HepG2 (cell line): ENCODE measurements at regions not wholly inside any gene's neighbourhood (a gene's known extent, or its start where the extent isn't known, plus 50 kb on each side); places are given as distances from the start of the nearest gene placed in this dataset.

Experiments used
- ETV6 ChIP-seq: sonication (generic); formaldehyde crosslinking; conservative IDR thresholded peaks from 2 replicates; pipeline ENCODE4 v1.4.0; 2020; ENCODE audit warnings: missing genetic modification reagents
- MATR3 ChIP-seq: sonication (generic); formaldehyde crosslinking; IDR thresholded peaks from 2 replicates; pipeline ENCODE4 v1.4.0; 2020; ENCODE audit warnings: missing genetic modification reagents
- MED1 ChIP-seq: sonication (generic); formaldehyde crosslinking; IDR thresholded peaks from 2 replicates; pipeline ENCODE4 v1.4.0; 2020; ENCODE audit warnings: missing genetic modification reagents
- POLR2G ChIP-seq: fragments of 200-400 bp; formaldehyde crosslinking; IDR thresholded peaks from 2 replicates; pipeline ENCODE4 v1.6.1; 2018; ENCODE audit warnings: mild to moderate bottlenecking, low read depth, low read length, moderate library complexity
- ZNF121 ChIP-seq: sonication (generic); formaldehyde crosslinking; IDR thresholded peaks from 2 replicates; pipeline ENCODE4 v1.5.0; 2020; ENCODE audit warnings: mild to moderate bottlenecking, missing genetic modification reagents
- ZNF766 ChIP-seq: sonication (generic); formaldehyde crosslinking; IDR thresholded peaks from 2 replicates; pipeline ENCODE4 v1.5.0; 2020; ENCODE audit warnings: missing genetic modification reagents, borderline replicate concordance
- TF ChIP-seq, protein P1 (sequence below): sonication (generic); formaldehyde crosslinking; IDR thresholded peaks from 2 replicates; pipeline ENCODE4 v1.5.0; 2020; ENCODE audit warnings: mild to moderate bottlenecking, missing genetic modification reagents, moderate library complexity
- TF ChIP-seq, protein P2 (sequence below): sonication (generic); formaldehyde crosslinking; IDR thresholded peaks from 2 replicates; pipeline ENCODE4 v1.4.0; 2020; ENCODE audit warnings: missing genetic modification reagents

DNA sequence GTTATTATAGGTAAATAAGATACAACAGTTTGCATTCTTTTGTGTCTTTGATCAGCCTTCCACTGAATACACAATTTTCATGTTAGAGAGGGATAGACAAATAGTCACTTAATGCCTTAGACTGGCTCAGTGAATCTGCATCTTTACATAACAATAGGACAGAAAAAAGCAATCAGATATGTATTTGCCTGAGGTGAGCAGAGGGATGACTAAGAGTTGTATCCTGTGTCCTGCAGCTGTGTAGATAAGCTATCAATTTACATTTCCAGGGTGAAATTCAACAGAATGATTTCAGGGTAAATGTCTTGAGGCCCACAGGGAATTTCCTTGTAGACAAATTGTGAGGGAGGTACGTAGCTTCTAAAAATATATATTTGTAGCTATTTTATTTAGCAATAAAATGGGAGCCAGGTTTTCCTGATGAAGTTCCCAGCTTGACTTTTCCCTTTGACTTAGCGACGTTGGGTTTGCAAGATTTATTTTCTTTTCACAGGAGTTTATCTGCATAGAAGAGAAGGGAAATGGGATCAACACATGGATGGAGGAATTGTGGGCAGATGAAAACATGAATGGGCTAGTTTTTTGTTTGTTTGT, 586.1 kb upstream of the CDH6 start:
- TF ChIP-seq MED1 (CRISPR knock-in tag) (no peak), ZNF766 (CRISPR knock-in tag) (no peak), POLR2G (no peak), ETV6 (CRISPR knock-in tag) (no peak), MATR3 (no peak), ZNF121 (no peak)
- TF ChIP-seq, protein P1, sequence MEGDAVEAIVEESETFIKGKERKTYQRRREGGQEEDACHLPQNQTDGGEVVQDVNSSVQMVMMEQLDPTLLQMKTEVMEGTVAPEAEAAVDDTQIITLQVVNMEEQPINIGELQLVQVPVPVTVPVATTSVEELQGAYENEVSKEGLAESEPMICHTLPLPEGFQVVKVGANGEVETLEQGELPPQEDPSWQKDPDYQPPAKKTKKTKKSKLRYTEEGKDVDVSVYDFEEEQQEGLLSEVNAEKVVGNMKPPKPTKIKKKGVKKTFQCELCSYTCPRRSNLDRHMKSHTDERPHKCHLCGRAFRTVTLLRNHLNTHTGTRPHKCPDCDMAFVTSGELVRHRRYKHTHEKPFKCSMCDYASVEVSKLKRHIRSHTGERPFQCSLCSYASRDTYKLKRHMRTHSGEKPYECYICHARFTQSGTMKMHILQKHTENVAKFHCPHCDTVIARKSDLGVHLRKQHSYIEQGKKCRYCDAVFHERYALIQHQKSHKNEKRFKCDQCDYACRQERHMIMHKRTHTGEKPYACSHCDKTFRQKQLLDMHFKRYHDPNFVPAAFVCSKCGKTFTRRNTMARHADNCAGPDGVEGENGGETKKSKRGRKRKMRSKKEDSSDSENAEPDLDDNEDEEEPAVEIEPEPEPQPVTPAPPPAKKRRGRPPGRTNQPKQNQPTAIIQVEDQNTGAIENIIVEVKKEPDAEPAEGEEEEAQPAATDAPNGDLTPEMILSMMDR (CRISPR knock-in tag), result no peak
- TF ChIP-seq, protein P2, sequence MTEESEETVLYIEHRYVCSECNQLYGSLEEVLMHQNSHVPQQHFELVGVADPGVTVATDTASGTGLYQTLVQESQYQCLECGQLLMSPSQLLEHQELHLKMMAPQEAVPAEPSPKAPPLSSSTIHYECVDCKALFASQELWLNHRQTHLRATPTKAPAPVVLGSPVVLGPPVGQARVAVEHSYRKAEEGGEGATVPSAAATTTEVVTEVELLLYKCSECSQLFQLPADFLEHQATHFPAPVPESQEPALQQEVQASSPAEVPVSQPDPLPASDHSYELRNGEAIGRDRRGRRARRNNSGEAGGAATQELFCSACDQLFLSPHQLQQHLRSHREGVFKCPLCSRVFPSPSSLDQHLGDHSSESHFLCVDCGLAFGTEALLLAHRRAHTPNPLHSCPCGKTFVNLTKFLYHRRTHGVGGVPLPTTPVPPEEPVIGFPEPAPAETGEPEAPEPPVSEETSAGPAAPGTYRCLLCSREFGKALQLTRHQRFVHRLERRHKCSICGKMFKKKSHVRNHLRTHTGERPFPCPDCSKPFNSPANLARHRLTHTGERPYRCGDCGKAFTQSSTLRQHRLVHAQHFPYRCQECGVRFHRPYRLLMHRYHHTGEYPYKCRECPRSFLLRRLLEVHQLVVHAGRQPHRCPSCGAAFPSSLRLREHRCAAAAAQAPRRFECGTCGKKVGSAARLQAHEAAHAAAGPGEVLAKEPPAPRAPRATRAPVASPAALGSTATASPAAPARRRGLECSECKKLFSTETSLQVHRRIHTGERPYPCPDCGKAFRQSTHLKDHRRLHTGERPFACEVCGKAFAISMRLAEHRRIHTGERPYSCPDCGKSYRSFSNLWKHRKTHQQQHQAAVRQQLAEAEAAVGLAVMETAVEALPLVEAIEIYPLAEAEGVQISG (CRISPR knock-in tag), result no peak
